Naive thymus-derived CD4-positive, alpha-beta T cell (primary cell): ENCODE measurements at regions not wholly inside any gene's neighbourhood (a gene's known extent, or its start where the extent isn't known, plus 50 kb on each side); places are given as distances from the start of the nearest gene placed in this dataset.

ENCODE experiments used
- ATAC-seq: fragments of 150-1000 bp; cut with Tn5 transposase; 2 replicates; pipeline ENCODE4 v1.10.0; 2021; ENCODE audit warnings: mild to moderate bottlenecking, moderate library complexity
- CTCF ChIA-PET: fragments of 350-600 bp; sonication (Branson Sonifier 250); formaldehyde crosslinking; loops from one replicate; lab custom pipeline; 2021; ENCODE audit warnings: antibody characterized with exemption; lab: Charles Lee
- POLR2A ChIA-PET: fragments of 350-600 bp; sonication (Branson Sonifier 250); formaldehyde crosslinking; loops from one replicate; lab custom pipeline; 2021; ENCODE audit warnings: antibody characterized with exemption, inconsistent platforms; lab: Charles Lee
- DNase-seq, 9 donors: peaks; one replicate each; pipeline versions ENCODE4 v3.0.0 to v3.0.0-alpha.2; 2020 to 2022; ENCODE audit warnings: mixed read lengths in 1 of 9
- H3K27ac ChIP-seq: one replicate; pipeline ENCODE4 v1.7.0; 2013; ENCODE audit warnings: mild to moderate bottlenecking, low read depth, low read length, moderate library complexity
- H3K27me3 ChIP-seq, 2 donors: one replicate each; pipeline ENCODE4 v1.7.0; 2013; ENCODE audit warnings: low read length in 2 of 2, mild to moderate bottlenecking in 2 of 2, moderate library complexity in 2 of 2; ENCODE audit not compliant: control insufficient read depth in 2 of 2, insufficient read depth in 2 of 2
- H3K36me3 ChIP-seq, 3 experiments: 1 replicate in 2 of 3; 2 replicates in 1 of 3; pipeline ENCODE4 v1.7.0; 2013; ENCODE audit warnings: low read length in 3 of 3, mild to moderate bottlenecking in 3 of 3, moderate library complexity in 1 of 3; ENCODE audit not compliant: insufficient read depth in 3 of 3, control insufficient read depth in 2 of 3
- H3K4me1 ChIP-seq, 2 donors: one replicate each; pipeline ENCODE4 v1.7.0; 2013; ENCODE audit warnings: low read length in 2 of 2, mild to moderate bottlenecking in 2 of 2, moderate library complexity in 1 of 2; ENCODE audit not compliant: control insufficient read depth in 2 of 2, insufficient read depth in 2 of 2
- H3K4me3 ChIP-seq: 2 replicates; pipeline ENCODE4 v1.7.0; 2013; ENCODE audit warnings: mild to moderate bottlenecking, low read length
- H3K9me3 ChIP-seq, 3 experiments: 1 replicate in 2 of 3; 2 replicates in 1 of 3; pipeline ENCODE4 v1.7.0; 2013; ENCODE audit warnings: low read length in 3 of 3; ENCODE audit not compliant: control insufficient read depth in 2 of 3
- H3K27ac Mint-ChIP-seq, 9 donors: one replicate each; pipeline ENCODE4 v1.8.0; 2020 to 2022; ENCODE audit warnings: mixed read lengths in 9 of 9, mild to moderate bottlenecking in 8 of 9, moderate library complexity in 5 of 9, inconsistent platforms in 2 of 9
- H3K27me3 Mint-ChIP-seq, 5 donors: one replicate each; pipeline ENCODE4 v1.8.0; 2021 to 2022; ENCODE audit warnings: mixed read lengths in 5 of 5, mild to moderate bottlenecking in 1 of 5
- H3K36me3 Mint-ChIP-seq, 5 donors: one replicate each; pipeline ENCODE4 v1.8.0; 2020 to 2022; ENCODE audit warnings: mixed read lengths in 5 of 5, mild to moderate bottlenecking in 3 of 5, inconsistent platforms in 1 of 5
- H3K4me1 Mint-ChIP-seq, 7 donors: one replicate each; pipeline ENCODE4 v1.8.0; 2020 to 2022; ENCODE audit warnings: mixed read lengths in 7 of 7, mild to moderate bottlenecking in 3 of 7, inconsistent platforms in 1 of 7
- H3K4me3 Mint-ChIP-seq, 10 donors: one replicate each; pipeline ENCODE4 v1.8.0; 2020 to 2022; ENCODE audit warnings: mild to moderate bottlenecking in 10 of 10, mixed read lengths in 10 of 10, moderate library complexity in 6 of 10, inconsistent platforms in 2 of 10
- H3K9me3 Mint-ChIP-seq, 11 donors: one replicate each; pipeline ENCODE4 v1.8.0; 2020 to 2022; ENCODE audit warnings: mixed read lengths in 11 of 11, mild to moderate bottlenecking in 4 of 11, inconsistent platforms in 1 of 11, moderate library complexity in 1 of 11
- intact Hi-C, 2 donors: fragments of 100-400 bp; cut with micrococcal nuclease; formaldehyde crosslinking; loops; one replicate each; pipeline ENCODE4 v1.15.1; 2023

DNA sequence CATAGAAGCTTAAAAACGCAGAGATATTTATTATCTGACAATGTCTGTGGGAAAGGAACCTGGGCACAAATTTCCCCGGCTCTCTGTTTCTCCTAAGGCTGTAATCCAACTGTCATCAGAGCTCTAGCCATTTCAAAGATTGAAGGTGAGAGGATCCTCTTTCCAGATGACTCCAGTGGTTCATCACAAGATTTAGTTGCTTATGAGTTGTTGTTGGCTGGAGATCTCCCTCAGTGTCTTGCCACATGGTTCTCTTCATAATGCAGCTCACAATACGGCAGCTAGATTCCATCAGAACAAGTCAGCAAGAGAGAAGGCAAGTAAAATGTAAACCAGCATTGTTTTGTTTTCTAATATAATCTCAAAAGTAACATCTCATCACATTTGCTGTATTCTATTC, 369.4 kb downstream of the GASK1B start:
- ChIA-PET CTCF (no interaction called here), POLR2A (no interaction called here)
- H3K27ac Mint-ChIP-seq, result no peak overlapping the region
- H3K9me3 Mint-ChIP-seq, result peaks cover 0 to 8% (median 1%) of the 10 kb centered on the region in 11 donors
- no peaks in the 10 kb centered on the region for H3K27me3 Mint-ChIP-seq
- H3K4me3 Mint-ChIP-seq, result no peak overlapping the region
- no peaks in the 10 kb centered on the region for H3K36me3 Mint-ChIP-seq
- no peaks in the 10 kb centered on the region for H3K4me1 Mint-ChIP-seq
- ATAC-seq (no peak), DNase-seq (no peak)
- no peak overlapping the region for H3K27ac ChIP-seq
- intact Hi-C loops, result no loop called here
- H3K27me3 ChIP-seq, result no peaks in the 10 kb centered on the region
- H3K9me3 ChIP-seq, result no peaks in the 10 kb centered on the region
- no peak overlapping the region for H3K4me3 ChIP-seq
- no peaks in the 10 kb centered on the region for H3K36me3 ChIP-seq
- no peaks in the 10 kb centered on the region for H3K4me1 ChIP-seq

DNA sequence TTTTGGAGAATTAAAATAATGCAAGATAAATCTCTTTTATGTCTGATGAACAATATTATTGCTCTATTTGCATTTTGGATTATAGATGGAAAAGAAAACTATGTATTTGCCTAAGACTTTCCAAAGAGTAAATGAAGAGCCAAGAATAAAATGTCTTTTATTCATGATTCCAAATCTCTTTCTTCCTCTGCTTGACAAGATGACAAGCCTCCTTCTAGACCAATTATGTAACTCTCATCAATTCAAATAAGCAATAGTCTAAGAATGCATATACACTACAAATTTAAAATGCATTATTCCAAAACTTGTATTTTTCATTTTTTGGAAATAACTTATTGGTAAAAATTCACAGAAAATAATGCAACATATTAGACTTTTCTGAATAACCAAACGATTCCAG, 377.3 kb downstream of the GASK1B start:
- Mint-ChIP-seq H3K4me3 (no peak overlapping the region), H3K27ac (no peak overlapping the region), H3K36me3 (no peaks in the 10 kb centered on the region), H3K27me3 (no peaks in the 10 kb centered on the region), H3K4me1 (no peaks in the 10 kb centered on the region), H3K9me3 (peaks cover 0 to 6% (median 0%) of the 10 kb centered on the region in 11 donors)
- no peak for DNase-seq
- ChIA-PET POLR2A (no interaction called here), CTCF (no interaction called here)
- no peak overlapping the region for H3K27ac ChIP-seq
- no peaks in the 10 kb centered on the region for H3K27me3 ChIP-seq
- no peaks in the 10 kb centered on the region for H3K4me1 ChIP-seq
- ATAC-seq, result no peak
- H3K9me3 ChIP-seq, result no peaks in the 10 kb centered on the region
- no peaks in the 10 kb centered on the region for H3K36me3 ChIP-seq
- intact Hi-C loops, result no loop called here
- no peak overlapping the region for H3K4me3 ChIP-seq

DNA sequence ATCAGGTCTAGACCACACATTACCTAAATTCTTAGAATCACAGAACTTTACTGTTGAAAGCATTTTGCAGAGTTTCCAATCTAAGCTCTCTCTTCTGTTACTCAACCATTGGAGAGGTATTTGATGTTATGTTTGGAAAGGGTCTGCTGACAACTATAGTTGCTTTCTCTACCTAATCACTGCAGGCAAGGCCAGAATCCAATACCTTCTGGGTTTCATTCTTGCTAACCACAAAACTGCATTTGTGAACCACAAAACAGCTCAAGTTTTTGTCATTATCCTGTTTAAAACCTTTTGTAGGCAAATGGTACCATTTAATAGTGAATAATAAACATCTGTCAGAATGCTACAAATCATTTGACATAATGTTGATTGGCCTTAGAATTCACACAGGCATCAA, 380.1 kb downstream of the GASK1B start:
- Histone ChIP-seq H3K4me3 (no peak overlapping the region), H3K27ac (no peak overlapping the region), H3K27me3 (no peaks in the 10 kb centered on the region), H3K4me1 (no peaks in the 10 kb centered on the region), H3K9me3 (no peaks in the 10 kb centered on the region), H3K36me3 (no peaks in the 10 kb centered on the region)
- DNase-seq (no peak), ATAC-seq (no peak)
- Mint-ChIP-seq H3K27ac (no peak overlapping the region), H3K27me3 (no peaks in the 10 kb centered on the region), H3K9me3 (peaks cover 0 to 6% (median 0%) of the 10 kb centered on the region in 11 donors), H3K4me3 (no peak overlapping the region), H3K36me3 (peaks cover 0 to under 1% (median 0%) of the 10 kb centered on the region in 5 donors), H3K4me1 (no peaks in the 10 kb centered on the region)
- CTCF ChIA-PET, result no interaction called here
- intact Hi-C loops, result no loop called here
- POLR2A ChIA-PET, result no interaction called here

DNA sequence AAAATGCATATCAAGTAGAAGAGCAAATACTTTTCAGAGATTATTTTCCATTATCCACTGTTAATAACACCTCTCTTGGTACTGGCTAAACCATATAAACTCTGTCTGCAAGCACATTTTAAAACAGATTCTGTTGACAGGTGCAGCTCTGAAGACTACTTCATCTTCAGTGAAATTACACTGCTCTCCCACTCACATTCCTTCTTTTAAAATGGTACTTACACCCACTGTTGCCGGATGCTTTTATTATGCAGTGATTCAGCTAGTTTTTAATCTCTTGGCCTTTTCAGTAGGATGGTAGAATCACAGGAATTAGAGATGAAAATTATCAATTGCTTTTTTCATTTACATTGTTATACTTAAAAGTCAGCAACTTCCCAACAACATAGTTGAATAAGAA, 381.6 kb downstream of the GASK1B start:
- Histone ChIP-seq H3K4me3 (no peak overlapping the region), H3K27ac (no peak overlapping the region), H3K9me3 (no peaks in the 10 kb centered on the region), H3K36me3 (no peaks in the 10 kb centered on the region), H3K27me3 (no peaks in the 10 kb centered on the region), H3K4me1 (no peaks in the 10 kb centered on the region)
- H3K9me3 Mint-ChIP-seq, result peaks cover 0 to 11% (median under 1%) of the 10 kb centered on the region in 11 donors
- POLR2A ChIA-PET, result no interaction called here
- CTCF ChIA-PET, result no interaction called here
- H3K27ac Mint-ChIP-seq, result no peak overlapping the region
- H3K4me3 Mint-ChIP-seq, result no peak overlapping the region
- H3K27me3 Mint-ChIP-seq, result no peaks in the 10 kb centered on the region
- intact Hi-C loops, result no loop called here
- DNase-seq (no peak), ATAC-seq (no peak)
- H3K36me3 Mint-ChIP-seq, result peaks cover 0 to 3% (median 0%) of the 10 kb centered on the region in 5 donors
- no peaks in the 10 kb centered on the region for H3K4me1 Mint-ChIP-seq

DNA sequence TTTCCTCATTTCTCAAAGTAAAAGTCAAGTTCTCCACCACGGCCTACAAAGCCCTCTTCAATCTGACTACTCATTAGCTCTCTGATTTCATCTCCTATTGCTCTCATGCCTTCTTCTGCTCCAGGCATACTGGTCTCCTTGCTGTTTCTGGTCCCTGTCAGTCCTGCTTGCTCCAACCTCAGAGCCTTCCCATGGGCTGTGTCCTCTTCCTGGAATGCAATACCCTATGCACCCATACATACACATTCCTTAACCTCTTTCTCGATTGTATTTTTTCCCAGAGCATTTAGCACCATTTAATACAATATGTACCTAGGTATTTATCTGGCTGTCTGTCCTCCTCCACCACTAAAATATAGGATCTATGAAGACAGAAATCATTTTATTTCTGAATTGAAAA, 385.2 kb downstream of the GASK1B start:
- ChIA-PET CTCF (no interaction called here), POLR2A (no interaction called here)
- H3K27me3 Mint-ChIP-seq, result no peaks in the 10 kb centered on the region
- H3K36me3 Mint-ChIP-seq, result peaks cover 0 to 3% (median 0%) of the 10 kb centered on the region in 5 donors
- no peak overlapping the region for H3K4me3 Mint-ChIP-seq
- no peak overlapping the region for H3K27ac Mint-ChIP-seq
- H3K27ac ChIP-seq, result no peak overlapping the region
- DNase-seq, result no peak
- H3K9me3 Mint-ChIP-seq, result peaks cover 0 to 12% (median 1%) of the 10 kb centered on the region in 11 donors
- no peak for ATAC-seq
- H3K27me3 ChIP-seq, result no peaks in the 10 kb centered on the region
- no peaks in the 10 kb centered on the region for H3K4me1 Mint-ChIP-seq
- intact Hi-C loops, result no loop called here
- H3K36me3 ChIP-seq, result no peaks in the 10 kb centered on the region
- no peaks in the 10 kb centered on the region for H3K9me3 ChIP-seq
- no peak overlapping the region for H3K4me3 ChIP-seq
- no peaks in the 10 kb centered on the region for H3K4me1 ChIP-seq

DNA sequence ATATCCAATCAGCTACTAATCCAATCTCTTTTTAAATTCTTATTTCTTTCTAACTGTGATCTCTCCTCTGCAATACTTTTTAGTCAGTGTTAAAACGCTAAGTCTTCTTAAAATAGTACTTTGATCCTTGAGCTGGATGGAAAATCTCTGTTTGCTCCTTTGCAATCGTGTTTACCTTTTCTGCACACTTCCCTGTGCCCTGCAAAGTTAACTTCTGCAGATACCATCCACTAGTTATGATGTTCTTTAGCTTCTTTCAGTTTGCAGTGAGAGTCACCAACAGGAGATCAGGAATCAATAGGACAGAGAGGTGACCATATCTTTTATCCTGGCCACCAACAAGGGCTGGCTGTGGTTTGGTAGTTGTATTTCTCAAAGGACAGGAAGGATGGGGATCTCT, 391.5 kb downstream of the GASK1B start:
- Mint-ChIP-seq H3K36me3 (no peaks in the 10 kb centered on the region), H3K4me1 (no peaks in the 10 kb centered on the region), H3K9me3 (peaks cover 0 to 17% (median 4%) of the 10 kb centered on the region in 11 donors), H3K27me3 (no peaks in the 10 kb centered on the region), H3K4me3 (no peak overlapping the region), H3K27ac (no peak overlapping the region)
- H3K4me1 ChIP-seq, result no peaks in the 10 kb centered on the region
- ChIA-PET POLR2A (no interaction called here), CTCF (no interaction called here)
- no peaks in the 10 kb centered on the region for H3K27me3 ChIP-seq
- H3K9me3 ChIP-seq, result no peaks in the 10 kb centered on the region
- no peak overlapping the region for H3K4me3 ChIP-seq
- intact Hi-C loops, result no loop called here
- H3K27ac ChIP-seq, result no peak overlapping the region
- ATAC-seq, result no peak
- H3K36me3 ChIP-seq, result no peaks in the 10 kb centered on the region
- DNase-seq, result no peak

DNA sequence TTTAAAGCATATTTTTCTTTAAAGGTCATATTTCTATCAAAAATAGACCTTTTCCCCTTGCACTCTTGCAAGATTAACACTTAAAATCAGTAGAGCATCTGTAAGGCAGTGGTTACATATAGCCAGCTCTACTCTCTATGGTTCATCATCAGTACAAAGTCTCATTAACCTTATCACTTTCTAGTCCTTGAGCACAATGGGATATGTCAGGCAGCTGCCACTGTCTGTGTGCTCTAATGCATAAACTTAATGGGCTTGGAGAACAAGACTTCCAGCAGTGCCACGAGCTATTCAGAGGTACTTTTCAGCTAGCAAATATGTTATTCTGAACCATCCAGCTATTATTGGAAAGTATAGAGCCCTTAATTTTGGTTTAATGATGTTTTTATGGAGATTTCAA, 393.7 kb downstream of the GASK1B start:
- ATAC-seq (no peak), DNase-seq (no peak)
- no peaks in the 10 kb centered on the region for H3K27me3 ChIP-seq
- H3K27ac ChIP-seq, result no peak overlapping the region
- Mint-ChIP-seq H3K27me3 (no peaks in the 10 kb centered on the region), H3K9me3 (peaks cover 0 to 15% (median 4%) of the 10 kb centered on the region in 11 donors), H3K4me3 (no peak overlapping the region), H3K27ac (no peak overlapping the region), H3K4me1 (no peaks in the 10 kb centered on the region), H3K36me3 (no peaks in the 10 kb centered on the region)
- ChIA-PET POLR2A (no interaction called here), CTCF (no interaction called here)
- H3K4me3 ChIP-seq, result no peak overlapping the region
- H3K9me3 ChIP-seq, result no peaks in the 10 kb centered on the region
- H3K36me3 ChIP-seq, result no peaks in the 10 kb centered on the region
- intact Hi-C loops, result no loop called here
- no peaks in the 10 kb centered on the region for H3K4me1 ChIP-seq
